Heart left ventricle (tissue), 16 donors: ENCODE measurements at regions not wholly inside any gene's neighbourhood (a gene's known extent, or its start where the extent isn't known, plus 50 kb on each side); places are given as distances from the start of the nearest gene placed in this dataset.

ENCODE experiments used
- ATAC-seq, 4 donors: fragments of 200-7000 bp; cut with Tn5 transposase; one replicate each; pipeline ENCODE4 v1.9.1; 2020 to 2022; ENCODE audit warnings: moderate library complexity in 4 of 4, mild to moderate bottlenecking in 3 of 4, moderate number of reproducible peaks in 1 of 4
- DNase-seq, 5 donors: peaks; one replicate each; pipeline ENCODE4 v3.0.0-alpha.2; 2020
- H3K27ac ChIP-seq, 12 donors: fragments of 200-600 bp; sonication (generic) in 4 of 12; one replicate each; pipeline versions ENCODE4 v1.5.0 to v1.8.0; 2016 to 2022; ENCODE audit warnings: mild to moderate bottlenecking in 2 of 12
- H3K27me3 ChIP-seq, 9 donors: fragments of 200-600 bp; sonication (generic) in 2 of 9; one replicate each; pipeline versions ENCODE4 v1.5.1 to v1.8.0; 2016 to 2022; ENCODE audit warnings: mild to moderate bottlenecking in 3 of 9
- H3K36me3 ChIP-seq, 9 donors: fragments of 200-600 bp; sonication (generic) in 2 of 9; one replicate each; pipeline versions ENCODE4 v1.5.0 to v1.8.0; 2018 to 2022; ENCODE audit warnings: mild to moderate bottlenecking in 2 of 9
- H3K4me1 ChIP-seq, 12 donors: fragments of 200-600 bp; sonication (generic) in 4 of 12; one replicate each; pipeline versions ENCODE4 v1.5.0 to v1.8.0; 2016 to 2022; ENCODE audit warnings: mild to moderate bottlenecking in 3 of 12
- H3K4me3 ChIP-seq, 12 donors: fragments of 200-600 bp; sonication (generic) in 4 of 12; one replicate each; pipeline versions ENCODE4 v1.5.0 to v1.8.0; 2017 to 2022; ENCODE audit warnings: mild to moderate bottlenecking in 9 of 12, moderate library complexity in 4 of 12
- H3K9me3 ChIP-seq, 12 donors: fragments of 200-600 bp; sonication (generic) in 4 of 12; one replicate each; pipeline versions ENCODE4 v1.5.0 to v1.8.0; 2016 to 2022; ENCODE audit warnings: mild to moderate bottlenecking in 1 of 12
- CTCF ChIP-seq, 12 donors: fragments of 200-600 bp; sonication (generic) in 4 of 12; IDR thresholded peaks; one replicate each; pipeline versions ENCODE4 v1.5.0 to v1.8.0; 2018 to 2022; ENCODE audit warnings: antibody characterized with exemption in 12 of 12, mild to moderate bottlenecking in 5 of 12
- POLR2A ChIP-seq, 2 donors: fragments of 450-650 bp; IDR thresholded peaks; one replicate each; pipeline ENCODE4 v1.6.1; 2017; ENCODE audit warnings: antibody characterized with exemption in 2 of 2, mild to moderate bottlenecking in 2 of 2, moderate library complexity in 2 of 2
- WGBS, 4 donors: extraction: QIAGEN DNeasy Blood & Tissue Kit in 2 of 4; methylation state at CpG; one replicate each; pipeline versions ENCODE4 v1.1.5 to v1.1.7; 2013 to 2018; 5-methylcytosine and 5-hydroxymethylcytosine counted together
- intact Hi-C, 10 donors: fragments of 100-400 bp; cut with DNase I; formaldehyde crosslinking; loops; one replicate each; pipeline versions ENCODE4 v1.11.1 to v1.14.2; 2022
- donor health status: ischemic (EF 13 %, LVEDD 7.1; RV severe dilation, severe dysfunction).
- donor health status: healthy with polysubstance abuse.
- donor health status: DM: no; HTN: yes; CAD: no.
- donor health status: DM: no; HTN: no; CAD: no.
- donor health status: ischemic (EF 25% LVEDD 6.9; RV normal size, moderate dysfunction).
- donor health status: ischemic (EF 25% LVEDD 5.7; RV mildly dilated, moderate dysfunction).
- donor health status: healthy.
- donor health status: DM: yes; HTN: yes; CAD: no.
- donor health status: ischemic (EF 35%, LVEDD 5.7; RV mildly dilated, moderate dysfunction).
- donor health status: nonischemic (EF 11% LVEDD 7.7; RV severe dilation, severe dysfunction).
- donor health status: DM: yes; HTN: yes; CAD: no.
- donor health status: PGD.
- donor health status: ischemic (EF 29% LVEDD 5.4; RV normal size, mild dysfunction).
- donor health status: nonischemic (EF 23%, LVEDD 6.1; RV moderate dilation, normal function).

- peak overlapping the region in 11 of 12 donors; percentile 55 to 88 (median 80) for H3K27ac ChIP-seq
- TF ChIP-seq POLR2A (IDR thresholded peaks at IDR 0.05) (no peak), CTCF (IDR thresholded peaks at IDR 0.05) (no peak)
- WGBS, 4 donors, result 39 to 65% (median 56%) methylated on average over 5 of the region's 5 CpGs
- intact Hi-C loops, result loop anchor here in 3 of 10 donors (2.0 to 10.0 kb wide), 3 partner anchors 71 to 161 kb away; partner anchors contain the start of gene PELI1 (in 1 of the 3)
- no peaks in the 10 kb centered on the region for H3K9me3 ChIP-seq
- no peak overlapping the region for H3K4me3 ChIP-seq
- DNase-seq, result no peak
- H3K36me3 ChIP-seq, result no peaks in the 10 kb centered on the region
- peak in 1 of 4 donors; percentile 10 for ATAC-seq
- peaks cover 0 to 47% (median 15%) of the 10 kb centered on the region in 12 donors for H3K4me1 ChIP-seq
- H3K27me3 ChIP-seq, result no peaks in the 10 kb centered on the region
Measured at GRCh38 chr2:64213532-64214275, 69.5 kb upstream of the PELI1 start.

DNA sequence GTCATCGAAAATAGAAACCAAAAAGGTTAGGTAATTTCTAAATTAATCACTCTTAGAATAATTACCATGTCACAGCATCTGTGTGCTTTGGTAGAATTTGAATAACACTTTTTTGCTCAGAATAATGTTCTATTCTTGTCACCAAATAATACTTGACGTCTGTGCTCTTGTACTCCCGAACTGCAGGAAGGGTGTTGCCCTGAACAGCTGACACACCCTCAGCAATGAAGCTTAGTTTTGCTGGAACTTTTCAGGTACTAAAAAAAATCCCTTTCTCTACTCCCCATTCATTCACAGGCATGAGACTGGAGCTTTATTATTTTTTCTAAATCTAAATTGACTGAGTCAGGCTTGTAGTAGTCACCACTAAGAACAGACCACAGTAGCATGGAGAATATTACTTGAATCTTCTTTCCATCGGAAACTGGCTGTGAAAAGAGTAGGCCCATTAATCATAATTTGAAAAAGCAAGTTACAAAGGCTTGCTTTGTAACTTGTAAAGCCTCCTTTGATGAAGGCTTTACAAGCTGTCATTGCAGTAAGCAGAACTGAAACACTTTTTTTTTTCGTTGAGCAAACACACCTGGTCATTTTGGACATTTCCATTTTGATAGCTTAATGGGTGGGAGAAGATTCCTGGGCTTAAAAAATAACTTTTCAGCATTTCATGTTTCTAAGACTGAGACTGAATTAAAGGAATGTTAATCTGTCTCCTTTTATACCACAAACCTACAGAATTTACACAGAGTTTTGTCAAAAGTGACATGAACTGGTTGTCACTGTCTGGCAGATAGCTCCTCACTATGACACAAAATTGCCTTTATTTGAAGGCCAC is 70.3 kb upstream of the PELI1 start:
- WGBS, 4 donors, result 35 to 53% (median 42%) methylated on average over 5 of the region's 5 CpGs
- peak; percentile 81 to 96 (median 87) for ATAC-seq
- DNase-seq, result peak in 3 of 5 donors; percentile 36 to 44 (median 38)
- Histone ChIP-seq H3K36me3 (no peaks in the 10 kb centered on the region), H3K27me3 (no peaks in the 10 kb centered on the region), H3K9me3 (no peaks in the 10 kb centered on the region), H3K4me3 (no peak overlapping the region), H3K27ac (peak overlapping the region; percentile 37 to 88 (median 78)), H3K4me1 (peaks cover 0 to 54% (median 15%) of the 10 kb centered on the region in 12 donors)
- intact Hi-C loops, result loop anchor here in 3 of 10 donors (2.0 to 10.0 kb wide), 3 partner anchors 72 to 162 kb away; partner anchors contain the start of gene PELI1 (in 1 of the 3)
- TF ChIP-seq POLR2A (IDR thresholded peaks at IDR 0.05), result peak in 1 of 2 donors; percentile 19
- no peak for TF ChIP-seq CTCF (IDR thresholded peaks at IDR 0.05)

GRCh38 chr2:64217198-64217869 is 73.1 kb upstream of the PELI1 start:
- Histone ChIP-seq H3K27me3 (no peaks in the 10 kb centered on the region), H3K9me3 (no peaks in the 10 kb centered on the region), H3K36me3 (no peaks in the 10 kb centered on the region), H3K4me1 (peaks cover 0 to 62% (median 28%) of the 10 kb centered on the region in 12 donors), H3K27ac (no peak overlapping the region), H3K4me3 (no peak overlapping the region)
- intact Hi-C loops, result loop anchor here in 1 of 10 donors (10.0 kb wide), 1 partner anchor 153 kb away; no protein-coding TSS in a partner anchor
- no peak for ATAC-seq
- 90 to 93% (median 93%) methylated on average over 9 of the region's 9 CpGs for WGBS, 4 donors
- no peak for DNase-seq
- TF ChIP-seq POLR2A (IDR thresholded peaks at IDR 0.05) (no peak), CTCF (IDR thresholded peaks at IDR 0.05) (no peak)
